ENCODE measurements at regions not wholly inside any gene's neighbourhood (a gene's known extent, or its start where the extent isn't known, plus 50 kb on each side); places are given as distances from the start of the nearest gene placed in this dataset.

GRCh38 chr20:24762791-24763350 is 186.2 kb upstream of the CST7 start:
- Histone ChIP-seq H3K4me3 (no peak overlapping the region), H3K4me1 (no peaks in the 10 kb centered on the region), H3K36me3 (no peaks in the 10 kb centered on the region), H3K27me3 (peaks cover 5% of the 10 kb centered on the region), H3K9me3 (peaks cover 0 to 14% (median 0%) of the 10 kb centered on the region in 3 donors), H3K27ac (no peak overlapping the region)
- WGBS, 2 donors (ENCODE audit: low coverage in 1 of 2): 92% methylated on average over 2 of the region's 4 CpGs; no CpG with 5 or more reads in 1 of the 2 donors
- TF ChIP-seq POLR2AphosphoS5 (IDR thresholded peaks at IDR 0.05): no peak
- TF ChIP-seq CTCF (IDR thresholded peaks at IDR 0.05): no peak
- no peak for TF ChIP-seq POLR2A (IDR thresholded peaks at IDR 0.05)
- TF ChIP-seq EP300 (IDR thresholded peaks at IDR 0.05): no peak
- ATAC-seq: no peak

GRCh38 chr20:24763386-24764026 is 185.6 kb upstream of the CST7 start:
- TF ChIP-seq POLR2AphosphoS5 (IDR thresholded peaks at IDR 0.05) (no peak), CTCF (IDR thresholded peaks at IDR 0.05) (no peak), POLR2A (IDR thresholded peaks at IDR 0.05) (no peak), EP300 (IDR thresholded peaks at IDR 0.05) (no peak)
- WGBS, 2 donors (ENCODE audit: low coverage in 1 of 2): 70% methylated on average over 2 to 11 of the region's 26 CpGs
- no peak overlapping the region for H3K27ac ChIP-seq
- no peaks in the 10 kb centered on the region for H3K36me3 ChIP-seq
- H3K4me3 ChIP-seq: no peak overlapping the region
- no peak for ATAC-seq
- peaks cover 5% of the 10 kb centered on the region for H3K27me3 ChIP-seq
- peaks cover 0 to 14% (median 0%) of the 10 kb centered on the region in 3 donors for H3K9me3 ChIP-seq
- H3K4me1 ChIP-seq: no peaks in the 10 kb centered on the region

GRCh38 chr20:24764027-24764793 is 184.9 kb upstream of the CST7 start:
- WGBS, 2 donors (ENCODE audit: low coverage in 1 of 2): 95% methylated on average over 3 of the region's 16 CpGs; no CpG with 5 or more reads in 1 of the 2 donors
- peaks cover 0 to 14% (median 0%) of the 10 kb centered on the region in 3 donors for H3K9me3 ChIP-seq

GRCh38 chr20:24764794-24765202 is 184.3 kb upstream of the CST7 start:
- Histone ChIP-seq H3K9me3 (peaks cover 0 to 14% (median 0%) of the 10 kb centered on the region in 3 donors), H3K27me3 (peaks cover 5% of the 10 kb centered on the region), H3K4me1 (no peaks in the 10 kb centered on the region), H3K4me3 (no peak overlapping the region), H3K36me3 (no peaks in the 10 kb centered on the region), H3K27ac (no peak overlapping the region)
- TF ChIP-seq CTCF (IDR thresholded peaks at IDR 0.05) (no peak), POLR2A (IDR thresholded peaks at IDR 0.05) (no peak), EP300 (IDR thresholded peaks at IDR 0.05) (no peak), POLR2AphosphoS5 (IDR thresholded peaks at IDR 0.05) (no peak)
- WGBS, 2 donors (ENCODE audit: low coverage in 1 of 2): 63% methylated on average over 6 of the region's 9 CpGs; no CpG with 5 or more reads in 1 of the 2 donors
- no peak for ATAC-seq

More at GRCh38 chr20:24764027-24764793, 184.9 kb upstream of the CST7 start:
- TF ChIP-seq POLR2AphosphoS5 (IDR thresholded peaks at IDR 0.05): no peak
- TF ChIP-seq EP300 (IDR thresholded peaks at IDR 0.05): no peak
- TF ChIP-seq CTCF (IDR thresholded peaks at IDR 0.05): no peak
- TF ChIP-seq POLR2A (IDR thresholded peaks at IDR 0.05): no peak
- no peaks in the 10 kb centered on the region for H3K36me3 ChIP-seq
- peaks cover 5% of the 10 kb centered on the region for H3K27me3 ChIP-seq
- no peak for ATAC-seq
- no peak overlapping the region for H3K4me3 ChIP-seq
- H3K4me1 ChIP-seq: no peaks in the 10 kb centered on the region
- no peak overlapping the region for H3K27ac ChIP-seq

All from gastroesophageal sphincter (tissue), 4 donors.